Ramos (cell line): ENCODE measurements at regions not wholly inside any gene's neighbourhood (a gene's known extent, or its start where the extent isn't known, plus 50 kb on each side); places are given as distances from the start of the nearest gene placed in this dataset.

Experiments
- in situ Hi-C: fragments of 300-500 bp; cut with MboI; formaldehyde crosslinking; loops from one replicate; pipeline ENCODE4 v1.14.3; 2022; ENCODE audit warnings: low sequenced_read_pairs; ENCODE audit not compliant: unreplicated experiment

DNA sequence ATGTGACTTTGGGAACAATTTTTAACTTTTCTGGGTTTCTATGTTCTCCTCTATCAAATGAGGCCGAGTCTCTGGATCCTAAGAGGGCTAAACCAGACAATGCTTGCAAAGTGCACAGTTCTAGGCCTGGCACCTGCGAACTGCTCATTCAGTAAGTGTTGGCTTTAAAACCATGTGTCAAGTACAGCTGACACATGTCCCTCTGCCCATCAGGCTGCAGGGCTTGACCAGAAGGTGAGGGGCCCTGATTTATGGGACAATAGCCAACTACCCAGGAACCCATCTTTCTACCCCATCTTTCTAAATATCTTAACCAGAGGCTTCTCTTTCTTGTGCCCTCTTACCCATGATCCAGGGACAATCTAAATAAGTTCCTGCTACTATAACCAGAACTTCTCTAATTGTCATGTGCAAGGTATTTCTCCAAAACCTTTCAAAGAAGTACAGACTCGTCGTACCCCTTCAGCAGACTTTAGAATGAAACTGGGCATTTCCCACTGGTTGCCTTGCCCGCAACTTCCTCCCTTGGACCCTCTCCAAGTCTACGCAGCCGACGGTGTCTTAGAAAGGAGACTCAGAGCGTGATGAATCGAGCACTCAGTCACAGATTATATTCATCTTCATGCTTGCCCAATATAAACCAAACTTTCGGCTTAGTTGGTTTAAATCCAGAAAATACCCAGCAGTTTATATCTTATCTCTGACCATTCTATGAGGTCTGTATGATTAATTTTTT, 69.8 kb upstream of the STEAP1B start:
- in situ Hi-C loops: loop anchor here (10.0 kb wide), 1 partner anchor 495 kb away; no protein-coding TSS in a partner anchor

DNA sequence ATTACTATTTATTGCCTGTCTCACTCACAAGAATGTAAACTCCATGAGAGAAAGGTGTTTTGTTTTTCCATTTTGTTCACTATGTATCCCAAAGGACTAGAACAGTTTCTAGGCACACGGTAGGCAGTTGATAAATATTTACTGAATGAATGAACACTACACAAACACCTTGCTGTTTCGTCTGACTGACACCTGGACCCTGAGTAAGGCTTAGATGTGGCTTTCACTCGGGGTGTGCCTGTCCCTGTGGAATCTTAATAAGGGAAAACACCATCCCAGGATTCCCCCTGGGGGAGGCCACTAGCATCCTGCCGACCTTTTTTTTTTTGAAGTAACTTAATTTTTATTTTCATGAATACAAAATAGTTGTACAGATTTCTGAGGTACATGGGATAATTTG, 66.6 kb upstream of the STEAP1B start:
- in situ Hi-C loops: loop anchor here (10.0 kb wide), 1 partner anchor 498 kb away; no protein-coding TSS in a partner anchor

DNA sequence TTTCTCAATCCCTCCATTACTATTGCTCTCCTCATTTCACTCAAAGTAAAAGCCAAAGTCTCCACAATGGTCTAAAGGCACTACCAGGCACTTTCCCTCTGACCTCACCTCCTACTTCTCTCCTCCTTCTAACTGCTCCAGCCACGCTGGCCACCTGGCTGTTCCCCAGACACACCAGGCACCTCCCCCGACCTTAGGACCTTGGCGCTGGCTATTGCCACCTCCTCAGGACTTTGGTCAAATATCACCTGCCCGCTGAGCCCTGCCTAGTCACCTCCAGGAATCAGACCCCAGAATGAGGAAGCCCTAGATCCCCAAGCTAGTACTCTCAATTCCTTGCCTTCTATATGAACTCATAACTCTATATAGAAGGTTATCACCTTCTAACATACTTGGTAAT, 66.2 kb upstream of the STEAP1B start:
- in situ Hi-C loops: loop anchor here (10.0 kb wide), 1 partner anchor 499 kb away; no protein-coding TSS in a partner anchor

DNA sequence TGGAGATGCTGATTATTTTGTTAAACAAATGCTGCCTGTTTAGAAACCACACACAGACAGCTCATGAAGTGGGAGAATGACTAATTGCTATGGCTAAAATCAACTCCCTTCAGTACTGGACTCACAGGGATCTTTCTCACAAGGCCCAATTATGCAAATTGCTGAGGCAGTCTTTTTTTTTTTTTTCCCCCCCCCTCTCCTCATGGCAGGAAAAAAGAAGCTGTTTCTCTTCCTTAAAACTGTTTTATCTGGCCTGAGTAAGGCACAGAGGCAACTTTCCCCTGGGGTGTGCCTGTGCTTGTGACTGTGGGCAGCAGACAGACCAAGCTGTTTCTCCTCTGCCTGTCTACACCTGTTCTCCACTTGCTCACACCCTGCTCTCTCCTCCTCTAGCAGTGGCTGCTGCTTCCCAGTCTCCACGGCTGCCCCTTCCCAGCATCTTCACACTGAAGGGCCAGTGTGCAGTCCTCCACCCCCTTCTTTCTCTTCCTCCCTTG, 65.4 kb upstream of the STEAP1B start:
- in situ Hi-C loops: loop anchor here (10.0 kb wide), 1 partner anchor 499 kb away; no protein-coding TSS in a partner anchor

DNA sequence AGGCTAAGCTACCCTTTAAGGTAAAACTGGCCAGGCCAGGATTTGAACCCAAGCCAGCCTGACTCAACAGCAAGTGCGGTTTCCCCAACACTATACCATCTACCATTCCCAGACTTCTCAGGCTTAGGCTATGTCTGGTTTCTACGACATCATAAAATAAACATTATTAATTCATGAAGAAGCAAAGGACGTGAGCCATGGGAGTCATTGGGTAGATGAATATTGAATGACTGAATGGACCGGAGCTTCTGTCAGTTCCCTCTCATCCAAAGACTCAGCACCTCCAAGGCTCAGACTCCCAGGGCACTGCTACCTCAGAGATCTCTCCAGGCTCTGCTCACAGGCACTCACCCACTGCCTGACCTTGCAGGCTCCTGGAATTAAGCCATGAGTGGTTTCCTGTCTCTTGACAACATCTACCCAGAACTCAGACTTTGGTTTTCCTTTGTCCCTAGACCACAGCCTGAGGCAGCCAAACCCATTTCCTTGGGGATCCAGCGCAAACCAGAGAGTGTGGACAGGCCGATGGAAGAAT, 64.6 kb upstream of the STEAP1B start:
- in situ Hi-C loops: loop anchor here (10.0 kb wide), 1 partner anchor 500 kb away; no protein-coding TSS in a partner anchor

DNA sequence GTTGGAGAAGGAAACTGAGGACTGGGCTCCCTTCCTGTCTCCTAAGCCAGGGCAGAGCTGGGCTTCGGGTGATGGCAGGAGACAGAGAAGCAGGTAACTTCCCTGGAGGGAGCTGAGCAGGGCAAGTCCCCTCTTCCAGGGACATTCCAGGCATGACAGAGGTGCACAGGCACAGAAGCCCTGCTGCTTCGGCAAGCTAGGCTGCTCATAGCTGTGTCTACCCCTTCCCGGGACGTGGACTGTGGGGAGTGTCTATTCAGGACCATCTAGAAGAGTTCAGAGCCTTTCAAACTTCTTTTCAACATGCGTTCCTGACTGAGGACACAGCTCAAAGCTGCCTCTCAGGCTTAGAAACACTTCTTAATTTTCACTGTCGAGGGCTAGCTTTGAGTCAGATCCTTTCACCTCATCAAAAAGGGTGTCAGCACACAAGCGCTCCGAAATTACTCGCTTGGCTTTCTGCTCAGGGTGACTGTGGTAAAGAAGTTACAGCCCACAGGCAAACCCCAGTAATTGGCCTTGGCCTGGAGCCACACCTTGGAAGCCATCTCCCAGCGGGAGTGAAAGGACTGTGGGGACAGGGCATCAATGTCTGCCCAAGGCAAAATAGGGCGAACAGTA, 63.7 kb upstream of the STEAP1B start:
- in situ Hi-C loops: loop anchor here (10.0 kb wide), 1 partner anchor 501 kb away; no protein-coding TSS in a partner anchor

DNA sequence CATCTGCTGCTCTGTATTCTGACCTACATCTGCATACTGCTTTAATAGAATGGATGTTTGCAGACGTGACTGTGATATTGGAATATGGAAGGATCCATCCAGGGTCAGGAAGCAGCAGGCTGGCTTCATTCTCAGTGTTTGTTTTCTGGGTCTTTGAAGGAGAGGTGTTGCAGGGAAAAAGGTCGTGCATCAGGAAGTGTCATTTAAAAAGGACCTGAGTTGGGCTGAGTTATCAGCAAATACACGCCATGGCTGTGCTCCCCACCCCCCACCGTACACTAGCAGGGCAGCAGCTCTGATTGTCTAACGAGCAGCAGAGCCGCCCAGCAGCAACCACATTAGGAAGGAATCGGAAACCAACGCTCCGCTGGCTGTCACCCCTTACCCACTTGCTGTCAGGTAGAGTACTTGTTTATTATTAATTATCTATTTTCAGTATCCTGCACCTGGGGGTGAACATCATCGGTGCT, 63.1 kb upstream of the STEAP1B start:
- in situ Hi-C loops: loop anchor here (10.0 kb wide), 1 partner anchor 502 kb away; no protein-coding TSS in a partner anchor

DNA sequence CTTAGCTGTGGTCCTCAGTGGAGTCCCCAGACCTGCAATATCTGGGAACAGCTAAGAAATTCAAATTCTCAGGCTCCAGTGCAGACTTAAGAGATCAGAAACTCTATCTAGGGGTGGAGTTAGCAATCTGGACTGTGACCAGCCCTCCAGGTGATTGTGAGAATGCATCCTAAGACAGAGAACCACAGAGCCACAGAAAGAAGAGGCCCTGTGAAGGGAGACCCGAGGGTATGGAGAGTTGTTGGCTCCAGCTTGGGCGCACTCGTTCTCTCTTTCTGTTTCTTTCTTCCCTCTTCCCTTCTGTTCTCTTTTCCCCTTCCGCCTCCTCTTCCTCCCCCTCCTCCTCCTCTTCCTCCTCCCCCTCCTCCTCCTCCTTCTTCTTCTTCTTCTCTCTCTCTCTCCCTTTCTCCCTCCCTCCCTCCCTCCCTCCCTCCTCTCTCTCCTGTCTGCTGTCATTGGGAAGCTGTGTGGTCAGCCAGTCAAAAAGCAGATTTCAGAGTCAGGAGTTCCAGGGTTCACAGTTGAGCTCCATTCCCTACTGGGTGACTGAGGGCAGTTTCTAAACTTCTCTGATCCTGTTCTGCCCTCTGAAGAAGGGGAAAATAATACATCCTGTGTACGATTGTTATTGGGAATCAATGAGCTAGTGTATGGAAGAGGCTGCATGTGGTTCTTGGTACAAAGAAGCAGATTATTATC, 62.1 kb upstream of the STEAP1B start:
- in situ Hi-C loops: loop anchor here (10.0 kb wide), 1 partner anchor 503 kb away; no protein-coding TSS in a partner anchor

DNA sequence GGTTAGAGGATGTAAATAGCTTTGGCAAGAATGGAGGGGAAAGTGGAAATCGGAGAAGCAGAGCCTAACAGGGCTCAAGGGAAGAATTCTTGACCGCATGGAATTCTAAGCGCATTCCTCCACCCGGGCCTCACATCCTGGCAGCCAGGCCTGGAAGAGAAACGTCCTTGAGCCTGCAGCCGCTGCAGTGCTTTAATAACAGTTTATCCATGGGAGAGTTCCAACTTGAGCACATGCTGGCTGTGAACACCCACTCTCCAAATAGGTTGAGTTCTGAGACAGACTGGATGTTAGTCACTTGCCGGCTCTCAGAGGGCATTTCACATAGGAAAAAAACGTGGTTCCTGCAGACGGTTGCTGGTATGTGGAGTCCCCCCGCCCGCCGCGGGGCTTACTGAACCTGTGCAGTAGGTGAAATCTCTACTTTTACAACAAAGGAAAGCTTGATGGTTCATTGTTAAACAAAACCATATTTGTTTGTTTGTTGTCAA, 61.4 kb upstream of the STEAP1B start:
- in situ Hi-C loops: loop anchor here (10.0 kb wide), 1 partner anchor 503 kb away; no protein-coding TSS in a partner anchor

DNA sequence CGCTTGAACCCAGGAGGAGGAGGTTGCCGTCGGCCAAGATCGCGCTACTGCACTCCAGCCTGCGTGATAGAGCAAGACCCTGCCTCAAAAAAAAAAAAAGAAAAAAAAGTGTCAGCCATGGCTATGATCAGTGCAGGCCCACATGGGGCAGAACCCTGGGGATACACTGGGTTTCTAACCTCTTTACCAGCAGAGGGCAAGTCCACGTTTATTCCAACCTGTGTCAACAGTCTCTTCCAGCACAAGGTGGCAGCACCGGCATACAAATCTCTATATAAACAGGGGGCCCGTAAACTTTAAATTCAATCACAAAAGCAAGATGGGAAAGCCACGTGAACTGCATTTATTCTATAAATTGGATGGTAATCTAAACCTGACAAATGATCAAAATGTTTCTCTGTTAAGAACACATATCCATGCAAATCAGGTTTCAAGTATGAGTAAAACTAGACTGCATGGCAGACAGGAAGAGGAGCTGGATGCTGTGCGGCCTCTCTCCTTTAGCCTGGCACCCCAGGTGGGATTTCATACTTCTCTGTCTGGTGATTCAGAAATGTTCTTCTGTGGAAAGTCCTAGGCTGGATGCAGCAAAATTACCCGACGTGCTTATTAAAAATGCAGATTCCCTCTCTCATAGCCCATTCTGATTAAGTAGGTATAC, 60.0 kb upstream of the STEAP1B start:
- in situ Hi-C loops: loop anchor here (10.0 kb wide), 1 partner anchor 505 kb away; no protein-coding TSS in a partner anchor

DNA sequence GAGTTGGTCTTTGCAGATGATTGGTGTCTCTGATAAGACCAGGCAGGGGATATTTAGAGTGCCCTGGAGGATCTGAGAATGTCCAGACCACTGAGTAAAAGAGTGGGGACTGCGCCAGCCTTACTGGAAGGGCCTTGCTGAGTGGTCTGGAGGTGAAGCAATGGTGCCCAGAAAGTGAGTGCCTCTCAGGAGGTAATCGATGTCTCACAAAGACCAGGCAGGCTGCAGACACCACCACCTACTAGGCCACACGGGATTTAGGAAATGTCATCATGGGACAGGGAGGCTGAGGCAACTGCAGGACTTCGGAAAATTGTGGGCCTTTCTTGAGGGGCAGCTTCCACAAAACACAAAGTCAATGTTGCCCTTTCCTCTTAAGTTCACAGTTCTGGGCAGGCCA, 57.2 kb upstream of the STEAP1B start:
- in situ Hi-C loops: no loop called here

DNA sequence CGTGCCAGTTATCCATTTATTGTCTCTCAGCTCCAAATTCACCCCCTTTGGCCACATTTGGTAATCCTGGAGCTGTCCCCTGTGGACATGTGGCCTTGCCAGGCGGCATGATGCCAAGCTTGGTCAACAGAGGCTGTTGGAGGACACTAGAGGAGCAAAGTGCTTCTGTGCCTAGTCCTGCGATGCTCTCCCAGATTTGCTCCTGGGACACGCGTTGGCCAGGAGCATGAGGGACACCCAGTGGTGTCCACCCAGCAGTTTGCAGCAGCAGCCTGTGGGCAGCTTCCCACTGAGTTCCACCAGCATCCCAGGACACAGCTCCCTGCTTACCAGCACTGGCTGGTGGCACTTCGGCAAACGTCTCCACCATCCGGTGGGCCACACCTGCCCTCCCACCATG, 55.5 kb upstream of the STEAP1B start:
- in situ Hi-C loops: no loop called here

DNA sequence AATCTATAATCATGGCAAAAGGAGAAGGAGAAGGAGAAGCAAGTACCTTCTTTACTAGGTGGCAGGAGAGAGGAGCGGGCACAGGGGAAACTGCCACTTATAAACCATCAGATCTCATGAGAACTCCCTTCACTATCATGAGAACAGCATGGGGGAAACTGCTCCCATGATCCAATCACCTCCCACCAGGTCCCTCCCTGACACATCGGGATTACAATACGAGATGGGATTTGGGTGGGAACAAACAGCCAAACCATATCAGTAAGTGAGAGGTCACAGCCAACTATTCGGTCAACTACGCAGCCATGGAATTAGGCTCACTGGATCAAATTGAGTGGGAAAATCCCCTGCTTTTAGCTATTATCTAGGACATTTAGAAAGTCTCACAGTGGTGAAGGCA, 54.2 kb upstream of the STEAP1B start:
- in situ Hi-C loops: no loop called here

DNA sequence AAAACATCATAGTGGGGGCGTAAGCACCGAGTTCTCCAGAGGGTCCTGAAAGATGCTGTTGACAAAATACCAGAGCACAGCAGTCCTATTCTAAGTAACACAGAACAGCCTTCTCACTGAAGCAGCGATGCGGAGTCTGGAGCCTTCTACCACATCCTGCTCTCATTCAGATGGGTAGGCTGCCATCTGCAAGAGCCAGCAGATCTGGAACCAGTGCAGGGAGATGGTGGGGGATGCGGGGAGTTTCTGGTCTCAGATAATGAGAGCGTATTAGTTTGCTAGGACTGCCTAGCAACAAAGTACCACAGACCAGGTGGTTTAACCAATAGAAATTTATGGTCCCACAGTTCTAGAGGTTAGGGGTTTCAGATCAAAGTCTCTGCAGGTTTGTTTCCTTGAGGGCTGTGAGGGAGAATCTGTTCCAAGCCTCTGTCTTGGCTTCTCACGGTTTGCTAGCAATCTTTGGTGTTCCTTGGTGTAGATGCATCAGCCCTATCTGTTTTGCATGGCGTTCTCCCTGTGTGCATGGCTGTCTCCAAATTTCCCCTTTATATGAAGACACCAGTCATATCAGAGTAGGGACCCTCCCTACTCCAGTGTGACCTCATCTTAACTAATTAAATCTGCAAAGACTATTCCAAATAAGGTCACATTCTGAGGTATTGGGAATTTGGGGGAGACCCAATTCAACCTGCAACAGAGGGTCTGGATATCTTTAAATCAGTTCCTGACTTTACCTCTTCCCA, 52.0 kb upstream of the STEAP1B start:
- in situ Hi-C loops: no loop called here

DNA sequence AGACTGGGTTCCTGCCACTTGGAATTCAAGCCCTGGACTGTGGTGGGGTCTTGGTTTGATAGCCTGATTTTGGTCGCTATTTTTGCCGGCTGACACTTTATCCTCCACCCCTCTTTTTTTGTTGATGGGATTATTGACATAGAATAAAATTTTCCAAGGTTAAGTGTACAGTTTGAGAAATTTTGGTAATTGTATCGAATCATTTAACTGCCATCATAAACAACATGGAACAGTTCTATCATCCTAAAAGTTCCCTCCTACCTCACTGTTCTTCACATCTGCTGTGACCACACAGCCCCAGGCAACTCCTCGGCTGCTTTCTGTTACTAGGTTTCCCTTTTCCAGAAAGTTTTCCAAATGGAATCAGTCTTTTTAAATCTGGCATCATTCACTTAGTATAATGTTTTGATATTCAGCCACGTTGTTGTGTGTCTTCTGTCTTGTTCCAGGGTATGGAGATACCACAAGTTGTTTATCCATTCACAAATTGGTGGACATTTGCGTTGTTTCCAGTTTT, 50.6 kb upstream of the STEAP1B start:
- in situ Hi-C loops: no loop called here

DNA sequence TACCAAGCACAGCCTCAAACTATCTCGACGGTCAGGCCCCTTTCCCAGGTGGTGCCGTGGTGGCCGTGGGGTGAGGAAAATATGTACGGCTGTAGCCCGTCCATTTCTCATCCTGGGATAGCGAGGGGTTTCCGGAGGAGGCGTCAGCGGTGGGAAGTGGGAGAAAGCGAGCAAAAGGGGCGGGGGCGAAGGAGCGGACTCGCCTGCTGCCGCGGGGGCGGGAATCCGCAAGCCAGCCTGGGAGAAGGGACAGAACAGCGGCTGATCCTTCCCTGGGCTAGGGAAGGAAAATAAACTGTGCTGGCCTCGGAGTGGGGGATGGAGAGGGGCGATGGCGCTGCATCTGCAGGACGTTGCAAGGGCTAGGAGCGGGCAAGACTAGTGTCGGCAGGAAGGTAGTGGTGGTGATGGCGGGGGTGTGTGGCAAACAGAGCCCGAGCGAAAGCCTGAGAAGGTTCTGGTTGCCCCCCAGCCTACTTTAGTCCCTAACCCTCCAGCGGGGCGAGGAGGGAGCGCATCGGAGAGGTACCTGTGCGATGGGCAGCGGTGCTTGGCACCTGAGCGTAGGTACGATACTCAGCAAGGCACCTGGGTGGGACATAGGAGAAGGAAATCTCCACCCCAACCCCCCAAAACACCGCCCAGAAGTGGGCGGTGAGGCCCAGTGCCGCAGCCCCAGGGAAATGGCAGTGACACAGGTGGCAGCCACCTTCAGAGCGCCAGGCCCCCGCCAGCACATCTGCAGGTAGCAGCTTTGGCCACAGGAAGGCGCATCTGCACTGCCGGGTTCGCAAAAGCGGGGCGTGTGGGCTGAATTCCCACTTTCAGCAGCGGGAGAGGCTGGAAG, 49.9 kb upstream of the STEAP1B start:
- in situ Hi-C loops: no loop called here
